ENCODE measurements at regions not wholly inside any gene's neighbourhood (a gene's known extent, or its start where the extent isn't known, plus 50 kb on each side); places are given as distances from the start of the nearest gene placed in this dataset.

DNA sequence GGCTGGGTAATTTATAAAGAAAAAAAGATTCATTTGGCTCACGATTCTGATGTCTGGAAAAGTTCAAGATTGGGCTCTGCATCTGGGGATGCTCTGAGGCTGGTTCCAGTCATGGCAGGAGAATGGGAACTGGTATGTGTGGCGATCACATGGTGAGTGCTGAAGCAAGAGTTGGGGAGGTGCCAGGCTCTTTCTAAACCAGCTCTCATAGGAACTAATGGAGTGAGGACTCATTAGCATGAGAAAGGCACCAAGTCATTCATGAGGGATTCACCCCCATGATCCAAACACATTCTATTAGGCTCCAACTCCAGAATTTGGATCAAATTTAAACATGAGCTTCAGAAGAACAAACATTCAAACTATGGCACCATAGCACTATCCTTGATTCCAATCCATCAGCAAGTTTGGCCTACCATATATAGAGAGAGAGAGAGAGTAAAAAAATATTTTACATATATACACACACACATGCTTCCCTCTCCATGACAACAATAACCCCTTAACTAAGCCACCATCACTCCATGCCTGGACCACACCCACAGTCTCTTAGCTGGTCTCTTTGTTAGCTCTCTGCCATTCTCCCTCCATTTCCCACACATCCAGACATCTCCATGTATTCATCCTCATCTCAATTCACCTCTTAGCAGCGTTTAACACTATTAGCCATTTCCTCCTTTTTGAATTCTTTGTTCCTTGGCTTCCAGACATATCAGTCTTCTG, 57.9 kb downstream of the NPY start:
- TF ChIP-seq, protein P1, sequence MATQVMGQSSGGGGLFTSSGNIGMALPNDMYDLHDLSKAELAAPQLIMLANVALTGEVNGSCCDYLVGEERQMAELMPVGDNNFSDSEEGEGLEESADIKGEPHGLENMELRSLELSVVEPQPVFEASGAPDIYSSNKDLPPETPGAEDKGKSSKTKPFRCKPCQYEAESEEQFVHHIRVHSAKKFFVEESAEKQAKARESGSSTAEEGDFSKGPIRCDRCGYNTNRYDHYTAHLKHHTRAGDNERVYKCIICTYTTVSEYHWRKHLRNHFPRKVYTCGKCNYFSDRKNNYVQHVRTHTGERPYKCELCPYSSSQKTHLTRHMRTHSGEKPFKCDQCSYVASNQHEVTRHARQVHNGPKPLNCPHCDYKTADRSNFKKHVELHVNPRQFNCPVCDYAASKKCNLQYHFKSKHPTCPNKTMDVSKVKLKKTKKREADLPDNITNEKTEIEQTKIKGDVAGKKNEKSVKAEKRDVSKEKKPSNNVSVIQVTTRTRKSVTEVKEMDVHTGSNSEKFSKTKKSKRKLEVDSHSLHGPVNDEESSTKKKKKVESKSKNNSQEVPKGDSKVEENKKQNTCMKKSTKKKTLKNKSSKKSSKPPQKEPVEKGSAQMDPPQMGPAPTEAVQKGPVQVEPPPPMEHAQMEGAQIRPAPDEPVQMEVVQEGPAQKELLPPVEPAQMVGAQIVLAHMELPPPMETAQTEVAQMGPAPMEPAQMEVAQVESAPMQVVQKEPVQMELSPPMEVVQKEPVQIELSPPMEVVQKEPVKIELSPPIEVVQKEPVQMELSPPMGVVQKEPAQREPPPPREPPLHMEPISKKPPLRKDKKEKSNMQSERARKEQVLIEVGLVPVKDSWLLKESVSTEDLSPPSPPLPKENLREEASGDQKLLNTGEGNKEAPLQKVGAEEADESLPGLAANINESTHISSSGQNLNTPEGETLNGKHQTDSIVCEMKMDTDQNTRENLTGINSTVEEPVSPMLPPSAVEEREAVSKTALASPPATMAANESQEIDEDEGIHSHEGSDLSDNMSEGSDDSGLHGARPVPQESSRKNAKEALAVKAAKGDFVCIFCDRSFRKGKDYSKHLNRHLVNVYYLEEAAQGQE (IDR thresholded peaks at IDR 0.05; ENCODE audit: insufficient replicate concordance, low read depth) = no peak
- TF ChIP-seq, protein P2, sequence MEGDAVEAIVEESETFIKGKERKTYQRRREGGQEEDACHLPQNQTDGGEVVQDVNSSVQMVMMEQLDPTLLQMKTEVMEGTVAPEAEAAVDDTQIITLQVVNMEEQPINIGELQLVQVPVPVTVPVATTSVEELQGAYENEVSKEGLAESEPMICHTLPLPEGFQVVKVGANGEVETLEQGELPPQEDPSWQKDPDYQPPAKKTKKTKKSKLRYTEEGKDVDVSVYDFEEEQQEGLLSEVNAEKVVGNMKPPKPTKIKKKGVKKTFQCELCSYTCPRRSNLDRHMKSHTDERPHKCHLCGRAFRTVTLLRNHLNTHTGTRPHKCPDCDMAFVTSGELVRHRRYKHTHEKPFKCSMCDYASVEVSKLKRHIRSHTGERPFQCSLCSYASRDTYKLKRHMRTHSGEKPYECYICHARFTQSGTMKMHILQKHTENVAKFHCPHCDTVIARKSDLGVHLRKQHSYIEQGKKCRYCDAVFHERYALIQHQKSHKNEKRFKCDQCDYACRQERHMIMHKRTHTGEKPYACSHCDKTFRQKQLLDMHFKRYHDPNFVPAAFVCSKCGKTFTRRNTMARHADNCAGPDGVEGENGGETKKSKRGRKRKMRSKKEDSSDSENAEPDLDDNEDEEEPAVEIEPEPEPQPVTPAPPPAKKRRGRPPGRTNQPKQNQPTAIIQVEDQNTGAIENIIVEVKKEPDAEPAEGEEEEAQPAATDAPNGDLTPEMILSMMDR (IDR thresholded peaks at IDR 0.05; ENCODE audit: insufficient read depth, low read length) = no peak
- no peak overlapping the region for H3K27ac ChIP-seq (replicated peaks)
- DNase-seq (ENCODE audit: low read depth in 1 of 2, low spot score in 1 of 2) = no peak
- peaks cover 5% of the 10 kb centered on the region for H3K27me3 ChIP-seq (ENCODE audit: insufficient read depth, poor library complexity, severe bottlenecking)
- no peak overlapping the region for H3K4me3 ChIP-seq (replicated peaks; ENCODE audit: insufficient read depth, low read length)

DNA sequence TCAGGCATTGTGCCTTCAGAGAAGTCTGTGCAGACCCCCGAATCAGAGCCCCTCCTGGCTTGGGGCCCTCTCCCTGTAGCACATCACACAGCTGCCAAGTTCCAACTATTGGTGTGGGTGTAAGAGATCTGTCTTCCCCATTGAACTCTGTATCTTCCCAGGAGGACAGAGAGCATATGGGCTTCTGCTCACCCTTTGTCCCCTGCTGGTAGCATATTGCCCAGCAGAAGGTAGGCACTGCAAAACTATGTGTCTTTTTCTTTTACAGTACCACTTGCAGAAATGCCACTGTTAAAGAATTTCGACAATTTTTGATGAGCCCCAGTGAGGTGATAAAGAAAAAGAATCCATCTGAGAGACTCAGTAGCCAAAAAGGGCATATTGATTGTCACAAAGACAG, 59.6 kb downstream of the NPY start:
- Histone ChIP-seq H3K27ac (replicated peaks) (no peak overlapping the region), H3K4me3 (replicated peaks; ENCODE audit: insufficient read depth, low read length) (no peak overlapping the region), H3K27me3 (ENCODE audit: insufficient read depth, poor library complexity, severe bottlenecking) (peaks cover 5% of the 10 kb centered on the region)
- TF ChIP-seq SPI1 (IDR thresholded peaks at IDR 0.05; ENCODE audit: borderline replicate concordance, low read depth) = no peak
- TF ChIP-seq, protein P1 (IDR thresholded peaks at IDR 0.05; ENCODE audit: insufficient replicate concordance, low read depth) = no peak
- TF ChIP-seq, protein P2 (IDR thresholded peaks at IDR 0.05; ENCODE audit: insufficient read depth, low read length) = no peak
- TF ChIP-seq POLR2AphosphoS5 (IDR thresholded peaks at IDR 0.05; ENCODE audit: low read depth) = no peak
- TF ChIP-seq GABPA (IDR thresholded peaks at IDR 0.05; ENCODE audit: low read depth) = no peak
- DNase-seq (ENCODE audit: low read depth in 1 of 2, low spot score in 1 of 2) = no peak

DNA sequence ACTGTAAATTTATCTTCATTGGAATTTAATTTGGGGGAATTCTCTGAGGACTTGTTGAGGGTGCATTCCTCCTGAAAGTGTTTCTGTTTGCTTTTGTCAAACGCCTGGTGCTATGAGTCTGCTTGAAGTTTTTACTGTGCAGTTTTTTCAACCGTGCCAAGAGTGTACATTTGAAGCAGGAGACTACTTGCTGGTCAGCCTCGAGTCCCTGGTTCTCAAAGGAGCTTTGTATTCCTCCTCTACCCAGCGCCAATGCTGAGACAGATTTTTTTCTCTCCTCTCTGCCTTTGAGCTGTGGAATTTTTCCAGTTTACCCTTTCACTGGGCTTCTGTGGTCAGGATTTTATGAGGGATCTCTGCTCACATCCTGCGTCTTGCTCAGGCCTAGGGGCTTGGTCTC, 62.1 kb downstream of the NPY start:
- no peak for DNase-seq (ENCODE audit: low read depth in 1 of 2, low spot score in 1 of 2)
- Histone ChIP-seq H3K27ac (replicated peaks) (no peak overlapping the region), H3K4me3 (replicated peaks; ENCODE audit: insufficient read depth, low read length) (no peak overlapping the region), H3K27me3 (ENCODE audit: insufficient read depth, poor library complexity, severe bottlenecking) (peaks cover 5% of the 10 kb centered on the region)
- no peak for TF ChIP-seq GABPA (IDR thresholded peaks at IDR 0.05; ENCODE audit: low read depth)
- no peak for TF ChIP-seq POLR2AphosphoS5 (IDR thresholded peaks at IDR 0.05; ENCODE audit: low read depth)
- TF ChIP-seq, protein P2 (IDR thresholded peaks at IDR 0.05; ENCODE audit: insufficient read depth, low read length) = no peak
- TF ChIP-seq, protein P1 (IDR thresholded peaks at IDR 0.05; ENCODE audit: insufficient replicate concordance, low read depth) = no peak
- no peak for TF ChIP-seq SPI1 (IDR thresholded peaks at IDR 0.05; ENCODE audit: borderline replicate concordance, low read depth)
